ENCODE measurements at regions not wholly inside any gene's neighbourhood (a gene's known extent, or its start where the extent isn't known, plus 50 kb on each side); places are given as distances from the start of the nearest gene placed in this dataset.

- Histone ChIP-seq H3K27me3 (ENCODE audit: control insufficient read depth, insufficient read depth, low read length) (no peaks in the 10 kb centered on the region), H3K4me3 (ENCODE audit: low read depth, low read length) (no peak overlapping the region), H3K36me3 (ENCODE audit: control insufficient read depth, insufficient read depth, low read length) (no peaks in the 10 kb centered on the region)
- no peak for TF ChIP-seq CTCF (IDR thresholded peaks at IDR 0.05; ENCODE audit: insufficient read depth, low read depth, low read length)
- CTCF ChIA-PET, result no interaction called here
- no peak for DNase-seq (ENCODE audit: low read depth)
- POLR2A ChIA-PET, result no interaction called here
Measured at GRCh38 chr19:28003543-28003942, 1209.4 kb downstream of the UQCRFS1 start.

- DNase-seq (ENCODE audit: low read depth), result no peak
- ChIA-PET POLR2A (no interaction called here), CTCF (no interaction called here)
- H3K4me3 ChIP-seq (ENCODE audit: low read depth, low read length), result no peak overlapping the region
- no peaks in the 10 kb centered on the region for H3K36me3 ChIP-seq (ENCODE audit: control insufficient read depth, insufficient read depth, low read length)
- no peaks in the 10 kb centered on the region for H3K27me3 ChIP-seq (ENCODE audit: control insufficient read depth, insufficient read depth, low read length)
- TF ChIP-seq CTCF (IDR thresholded peaks at IDR 0.05; ENCODE audit: insufficient read depth, low read depth, low read length), result no peak
Measured at GRCh38 chr19:27997069-27997468, 1215.9 kb downstream of the UQCRFS1 start.

GRCh38 chr19:27993619-27994570 is 1219.1 kb downstream of the UQCRFS1 start:
- no peak for DNase-seq (ENCODE audit: low read depth)
- no peak overlapping the region for H3K4me3 ChIP-seq (ENCODE audit: low read depth, low read length)
- no peak for TF ChIP-seq CTCF (IDR thresholded peaks at IDR 0.05; ENCODE audit: insufficient read depth, low read depth, low read length)
- ChIA-PET CTCF (no interaction called here), POLR2A (no interaction called here)
- no peaks in the 10 kb centered on the region for H3K36me3 ChIP-seq (ENCODE audit: control insufficient read depth, insufficient read depth, low read length)
- no peaks in the 10 kb centered on the region for H3K27me3 ChIP-seq (ENCODE audit: control insufficient read depth, insufficient read depth, low read length)

- H3K27me3 ChIP-seq (ENCODE audit: control insufficient read depth, insufficient read depth, low read length), result no peaks in the 10 kb centered on the region
- H3K4me3 ChIP-seq (ENCODE audit: low read depth, low read length), result no peak overlapping the region
- no peak for TF ChIP-seq CTCF (IDR thresholded peaks at IDR 0.05; ENCODE audit: insufficient read depth, low read depth, low read length)
- no peak for DNase-seq (ENCODE audit: low read depth)
- ChIA-PET POLR2A (no interaction called here), CTCF (interaction anchor here (1.2 kb wide), 1 partner anchor 340 kb away, joined by 4 read pairs; no protein-coding TSS in a partner anchor)
- no peaks in the 10 kb centered on the region for H3K36me3 ChIP-seq (ENCODE audit: control insufficient read depth, insufficient read depth, low read length)
Measured at GRCh38 chr19:27986299-27986698, 1226.7 kb downstream of the UQCRFS1 start.

GRCh38 chr19:27975419-27976005 is 1237.4 kb downstream of the UQCRFS1 start:
- H3K36me3 ChIP-seq (ENCODE audit: control insufficient read depth, insufficient read depth, low read length), result no peaks in the 10 kb centered on the region
- no peak for TF ChIP-seq CTCF (IDR thresholded peaks at IDR 0.05; ENCODE audit: insufficient read depth, low read depth, low read length)

More at GRCh38 chr19:27975419-27976005, 1237.4 kb downstream of the UQCRFS1 start:
- Histone ChIP-seq H3K27me3 (ENCODE audit: control insufficient read depth, insufficient read depth, low read length) (no peaks in the 10 kb centered on the region), H3K4me3 (ENCODE audit: low read depth, low read length) (no peak overlapping the region)
- DNase-seq (ENCODE audit: low read depth), result no peak
- CTCF ChIA-PET, result interaction anchor here (1.0 kb wide), 1 partner anchor 9 kb away, joined by 3 read pairs; no protein-coding TSS in a partner anchor
- POLR2A ChIA-PET, result no interaction called here

Measured in BJ (cell line).